BLaER1 (cell line): ENCODE measurements at regions not wholly inside any gene's neighbourhood (a gene's known extent, or its start where the extent isn't known, plus 50 kb on each side); places are given as distances from the start of the nearest gene placed in this dataset.

Source experiments
- H3K27ac ChIP-seq: shearing (Covaris generic); formaldehyde crosslinking; 2 replicates; pipeline ENCODE4 v1.8.1; 2022
- H3K27me3 ChIP-seq: shearing (Covaris generic); formaldehyde crosslinking; 2 replicates; pipeline ENCODE4 v1.8.1; 2022
- H3K36me3 ChIP-seq: shearing (Covaris generic); formaldehyde crosslinking; 2 replicates; pipeline ENCODE4 v1.8.1; 2022
- H3K4me1 ChIP-seq: shearing (Covaris generic); formaldehyde crosslinking; 2 replicates; pipeline ENCODE4 v1.8.1; 2022
- H3K4me2 ChIP-seq: shearing (Covaris generic); formaldehyde crosslinking; 2 replicates; pipeline ENCODE4 v1.8.1; 2022
- H3K4me3 ChIP-seq: shearing (Covaris generic); formaldehyde crosslinking; 2 replicates; pipeline ENCODE4 v1.8.1; 2022
- H3K9ac ChIP-seq: shearing (Covaris generic); formaldehyde crosslinking; 2 replicates; pipeline ENCODE4 v1.8.1; 2022
- H3K9me3 ChIP-seq: shearing (Covaris generic); formaldehyde crosslinking; 2 replicates; pipeline ENCODE4 v1.8.1; 2022
- H4K20me1 ChIP-seq: shearing (Covaris generic); formaldehyde crosslinking; 2 replicates; pipeline ENCODE4 v1.8.1; 2022
- Cebpa-rat ChIP-seq: shearing (Covaris generic); IDR thresholded peaks from 2 replicates; pipeline ENCODE4 v1.8.1; 2022

DNA sequence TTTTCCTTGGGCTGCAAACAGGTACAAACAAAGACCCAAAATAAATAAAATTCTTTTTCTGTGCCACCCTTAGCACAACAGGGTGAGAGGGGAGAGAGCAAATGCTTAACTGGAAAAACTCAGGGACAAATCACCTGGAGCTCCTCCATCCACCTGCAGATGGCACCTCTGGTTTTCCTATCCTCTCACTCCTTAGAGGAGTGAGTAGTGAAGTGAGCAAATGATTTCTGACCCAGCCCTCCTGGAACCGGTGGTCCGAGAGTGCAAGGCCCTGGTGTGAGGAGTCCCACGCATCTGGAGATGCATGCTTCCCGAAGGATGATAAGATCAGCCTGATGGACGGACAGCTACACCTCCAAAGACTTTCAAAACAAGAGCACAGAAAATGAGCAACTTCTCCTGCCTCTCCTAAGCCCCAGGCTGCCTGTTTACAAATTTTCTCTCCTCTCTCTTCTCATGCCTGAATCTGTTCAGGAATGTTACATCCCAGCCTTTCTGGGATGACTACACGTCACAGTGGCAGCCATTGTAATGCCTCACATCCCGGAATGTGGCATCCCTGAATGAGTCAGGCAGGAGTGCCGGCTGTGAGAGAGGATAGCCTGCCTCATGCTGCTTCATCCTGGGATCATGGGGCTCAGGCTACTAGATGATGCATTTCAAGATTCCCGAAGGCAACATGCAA lies 86.4 kb downstream of the ADRB2 start:
- no peak for TF ChIP-seq Cebpa-rat
- H3K4me2 ChIP-seq = no peak overlapping the region
- H3K4me1 ChIP-seq = peaks cover 30% of the 10 kb centered on the region

DNA sequence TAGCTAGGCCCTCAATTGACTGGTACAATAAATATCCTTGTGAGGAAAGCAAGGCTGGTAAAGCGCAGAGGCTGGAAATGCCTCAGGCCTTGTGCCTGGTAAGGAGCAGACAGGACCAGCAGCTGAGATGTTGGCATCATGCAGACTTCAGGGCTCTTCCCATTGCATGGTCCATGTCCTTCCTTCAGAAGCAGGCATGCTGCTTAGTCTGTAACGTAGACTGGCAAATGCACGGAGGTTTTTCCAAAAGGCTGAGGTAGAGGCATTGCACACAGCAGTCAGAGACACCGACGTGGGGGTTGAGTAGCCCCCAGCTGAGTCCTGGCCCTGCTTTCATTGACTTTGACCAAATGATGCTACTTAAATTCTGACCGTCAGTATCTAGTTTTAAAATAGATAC lies 87.1 kb downstream of the ADRB2 start:
- no peaks in the 10 kb centered on the region for H3K9me3 ChIP-seq
- no peak overlapping the region for H3K4me3 ChIP-seq
- no peaks in the 10 kb centered on the region for H4K20me1 ChIP-seq
- H3K36me3 ChIP-seq = no peaks in the 10 kb centered on the region
- no peak for TF ChIP-seq Cebpa-rat
- H3K9ac ChIP-seq = no peak overlapping the region
- H3K27ac ChIP-seq = no peak overlapping the region
- no peak overlapping the region for H3K4me2 ChIP-seq
- H3K4me1 ChIP-seq = peaks cover 24% of the 10 kb centered on the region
- H3K27me3 ChIP-seq = no peaks in the 10 kb centered on the region

More for the DNA sequence above, 86.4 kb downstream of the ADRB2 start:
- no peaks in the 10 kb centered on the region for H3K36me3 ChIP-seq
- no peaks in the 10 kb centered on the region for H3K27me3 ChIP-seq
- no peaks in the 10 kb centered on the region for H4K20me1 ChIP-seq
- no peaks in the 10 kb centered on the region for H3K9me3 ChIP-seq
- H3K9ac ChIP-seq = no peak overlapping the region
- no peak overlapping the region for H3K4me3 ChIP-seq
- H3K27ac ChIP-seq = no peak overlapping the region

- no peak overlapping the region for H3K4me3 ChIP-seq
- H3K36me3 ChIP-seq = no peaks in the 10 kb centered on the region
- H4K20me1 ChIP-seq = no peaks in the 10 kb centered on the region
- H3K4me1 ChIP-seq = peaks cover 19% of the 10 kb centered on the region
- no peak overlapping the region for H3K4me2 ChIP-seq
- H3K9me3 ChIP-seq = no peaks in the 10 kb centered on the region
- no peak for TF ChIP-seq Cebpa-rat
- H3K9ac ChIP-seq = no peak overlapping the region
- no peaks in the 10 kb centered on the region for H3K27me3 ChIP-seq
- H3K27ac ChIP-seq = no peak overlapping the region
Observed at GRCh38 chr5:148913985-148914431, 87.6 kb downstream of the ADRB2 start.

DNA sequence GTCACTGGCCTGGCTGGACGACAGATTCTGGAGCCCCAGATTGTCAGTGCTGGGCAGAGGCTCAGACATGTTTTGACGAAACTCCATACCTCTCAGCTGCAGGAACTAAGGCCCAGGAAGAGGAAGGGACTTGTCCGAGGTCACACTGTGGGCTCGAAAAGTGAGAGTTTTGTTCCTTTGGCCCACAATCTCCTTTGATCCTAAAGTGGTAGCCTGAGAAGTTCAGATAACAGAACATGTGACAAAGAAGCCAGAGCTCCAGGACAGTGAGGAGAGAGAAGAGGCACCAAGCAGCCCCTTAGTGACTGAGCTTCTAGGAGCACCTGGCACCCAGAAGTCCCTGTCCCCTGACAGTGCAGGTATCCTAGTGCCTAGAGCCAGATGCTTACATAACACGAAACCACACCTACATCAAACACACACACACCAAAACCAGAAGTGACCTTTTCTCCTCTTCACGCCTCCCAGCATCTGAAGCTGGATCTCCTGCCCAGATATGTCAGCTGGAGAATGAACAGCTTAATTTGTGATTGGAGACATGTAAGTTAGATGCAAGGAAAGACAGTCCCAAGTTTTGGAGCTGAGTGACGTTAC lies 88.9 kb downstream of the ADRB2 start:
- Histone ChIP-seq H3K27me3 (no peaks in the 10 kb centered on the region), H3K27ac (no peak overlapping the region), H3K4me1 (0 out of 2 replicates have a peak, but pooled peaks cover 6% of the 10 kb centered on the region), H4K20me1 (no peaks in the 10 kb centered on the region), H3K4me3 (no peak overlapping the region), H3K9ac (no peak overlapping the region), H3K36me3 (no peaks in the 10 kb centered on the region), H3K9me3 (no peaks in the 10 kb centered on the region), H3K4me2 (no peak overlapping the region)
- TF ChIP-seq Cebpa-rat = no peak

DNA sequence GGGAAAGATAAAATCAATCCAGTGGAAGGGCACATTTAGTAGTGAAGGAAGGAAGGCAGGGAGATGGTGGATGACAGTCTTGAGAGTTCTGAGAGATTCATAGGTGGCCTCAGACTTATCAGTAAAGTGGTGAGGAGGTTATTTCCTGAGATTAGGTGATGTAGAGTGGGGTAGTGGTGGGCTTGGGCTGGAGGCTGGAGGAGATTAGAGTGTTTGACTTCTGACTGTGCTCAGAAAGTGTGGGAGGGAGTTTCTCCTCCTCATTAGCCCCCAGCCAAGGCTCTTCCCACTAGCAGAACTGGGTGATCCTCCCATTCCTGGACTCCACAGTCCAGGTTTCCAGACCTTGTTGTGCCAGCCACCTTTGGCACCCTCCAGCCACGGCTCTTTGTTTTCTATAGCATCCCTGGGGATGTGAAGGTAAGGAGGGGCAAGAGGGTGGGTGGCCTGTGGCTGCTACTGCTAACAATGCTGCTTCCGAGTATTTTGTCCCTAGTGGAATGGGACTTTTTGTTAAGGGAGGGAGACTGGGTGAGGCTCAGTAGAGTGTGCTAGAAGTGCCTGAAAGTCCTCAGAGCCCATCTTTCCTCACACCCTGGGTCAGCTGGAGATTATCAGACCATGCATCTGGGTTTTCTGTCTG lies 94.4 kb downstream of the ADRB2 start:
- H3K27ac ChIP-seq = no peak overlapping the region
- H3K27me3 ChIP-seq = no peaks in the 10 kb centered on the region
- H3K4me2 ChIP-seq = no peak overlapping the region
- H3K4me1 ChIP-seq = no peaks in the 10 kb centered on the region
- no peaks in the 10 kb centered on the region for H4K20me1 ChIP-seq
- no peaks in the 10 kb centered on the region for H3K9me3 ChIP-seq
- H3K36me3 ChIP-seq = no peaks in the 10 kb centered on the region
- TF ChIP-seq Cebpa-rat = no peak
- no peak overlapping the region for H3K9ac ChIP-seq
- no peak overlapping the region for H3K4me3 ChIP-seq

GRCh38 chr5:148921350-148921749 lies 94.9 kb downstream of the ADRB2 start:
- Histone ChIP-seq H3K4me2 (no peak overlapping the region), H3K36me3 (no peaks in the 10 kb centered on the region), H4K20me1 (no peaks in the 10 kb centered on the region), H3K4me3 (no peak overlapping the region), H3K27me3 (no peaks in the 10 kb centered on the region), H3K27ac (no peak overlapping the region), H3K4me1 (no peaks in the 10 kb centered on the region), H3K9me3 (no peaks in the 10 kb centered on the region), H3K9ac (no peak overlapping the region)
- TF ChIP-seq Cebpa-rat = no peak

GRCh38 chr5:148922606-148923005 lies 96.2 kb downstream of the ADRB2 start:
- Histone ChIP-seq H3K9me3 (no peaks in the 10 kb centered on the region), H3K27ac (no peak overlapping the region), H3K4me1 (no peaks in the 10 kb centered on the region), H4K20me1 (no peaks in the 10 kb centered on the region), H3K36me3 (no peaks in the 10 kb centered on the region), H3K4me3 (no peak overlapping the region), H3K4me2 (no peak overlapping the region), H3K9ac (no peak overlapping the region), H3K27me3 (no peaks in the 10 kb centered on the region)
- TF ChIP-seq Cebpa-rat = no peak

DNA sequence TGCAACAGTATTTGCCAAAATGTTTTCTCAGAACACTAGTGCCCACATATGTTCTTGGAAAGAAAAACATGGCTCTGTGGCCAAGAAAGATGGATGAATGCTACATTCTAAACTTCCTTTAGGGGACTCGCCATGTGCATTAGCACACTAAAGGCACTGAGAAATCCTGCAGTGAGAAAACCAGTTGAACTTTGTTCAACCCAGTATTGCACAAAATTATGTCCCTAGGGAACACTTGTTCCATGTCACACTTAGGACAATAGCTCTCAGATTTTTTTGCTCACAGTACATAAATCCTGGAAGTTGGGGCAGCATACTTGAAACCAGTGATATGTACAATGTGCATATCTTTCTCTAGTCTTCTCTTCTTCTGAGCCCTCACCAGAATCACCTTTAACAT lies 96.6 kb downstream of the ADRB2 start:
- no peak for TF ChIP-seq Cebpa-rat
- Histone ChIP-seq H3K4me2 (no peak overlapping the region), H3K4me3 (no peak overlapping the region), H3K27ac (no peak overlapping the region), H4K20me1 (no peaks in the 10 kb centered on the region), H3K27me3 (no peaks in the 10 kb centered on the region), H3K9me3 (no peaks in the 10 kb centered on the region), H3K36me3 (no peaks in the 10 kb centered on the region), H3K9ac (no peak overlapping the region), H3K4me1 (no peaks in the 10 kb centered on the region)

DNA sequence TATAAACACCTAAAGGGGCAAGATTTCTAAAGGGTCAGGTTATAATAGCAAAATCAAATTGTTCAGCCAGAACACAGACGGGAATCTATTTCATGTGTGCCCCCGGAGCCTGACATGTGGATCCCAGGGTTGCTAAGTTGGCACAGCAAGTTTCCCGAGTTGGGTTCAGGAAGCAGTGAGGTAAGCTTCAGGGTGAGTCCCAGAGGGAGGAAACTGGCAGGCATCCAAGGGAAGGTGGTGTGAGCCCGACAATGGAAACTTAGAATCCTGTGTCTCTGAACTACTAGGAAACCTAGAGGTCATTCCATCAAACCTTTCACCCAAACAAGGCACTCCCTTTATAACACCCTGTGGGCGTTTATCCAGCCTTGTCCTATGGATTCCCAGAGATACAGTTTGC lies 98.4 kb downstream of the ADRB2 start:
- H3K9me3 ChIP-seq = no peaks in the 10 kb centered on the region
- H3K4me2 ChIP-seq = no peak overlapping the region
- no peak overlapping the region for H3K27ac ChIP-seq
- H4K20me1 ChIP-seq = no peaks in the 10 kb centered on the region
- H3K9ac ChIP-seq = no peak overlapping the region
- H3K27me3 ChIP-seq = no peaks in the 10 kb centered on the region
- TF ChIP-seq Cebpa-rat = no peak
- H3K4me1 ChIP-seq = no peaks in the 10 kb centered on the region
- no peak overlapping the region for H3K4me3 ChIP-seq
- H3K36me3 ChIP-seq = no peaks in the 10 kb centered on the region

DNA sequence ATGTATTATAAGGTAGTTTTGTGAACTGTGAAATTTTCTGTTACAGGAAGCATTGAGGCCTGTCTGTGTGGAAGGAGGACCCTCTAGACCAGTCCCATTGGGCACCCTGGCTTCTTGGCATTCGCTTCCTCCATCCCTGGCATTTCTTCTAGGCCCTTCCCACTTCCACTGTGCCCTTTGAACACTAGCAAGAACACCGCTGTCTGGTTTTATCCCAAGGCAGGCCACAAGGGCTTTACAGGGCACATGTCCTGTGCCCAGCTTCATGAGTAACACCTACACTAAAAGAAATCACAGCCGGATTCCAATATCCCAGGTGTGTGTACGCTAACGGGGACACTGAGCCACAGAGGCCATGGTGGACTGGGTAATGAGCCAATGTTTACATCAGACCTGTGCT lies 99.8 kb downstream of the ADRB2 start:
- Histone ChIP-seq H3K4me3 (no peak overlapping the region), H3K9ac (no peak overlapping the region), H3K9me3 (no peaks in the 10 kb centered on the region), H3K27me3 (no peaks in the 10 kb centered on the region), H3K4me2 (no peak overlapping the region), H3K27ac (no peak overlapping the region), H3K4me1 (no peaks in the 10 kb centered on the region), H3K36me3 (no peaks in the 10 kb centered on the region), H4K20me1 (no peaks in the 10 kb centered on the region)
- no peak for TF ChIP-seq Cebpa-rat
